ENCODE measurements at regions not wholly inside any gene's neighbourhood (a gene's known extent, or its start where the extent isn't known, plus 50 kb on each side); places are given as distances from the start of the nearest gene placed in this dataset.

- no peaks in the 10 kb centered on the region for H3K4me1 Mint-ChIP-seq
- H3K27me3 Mint-ChIP-seq, result peaks cover 6 to 16% of the 10 kb centered on the region in 2 donors
- H3K9me3 Mint-ChIP-seq, result peaks cover 0 to 7% (median 6%) of the 10 kb centered on the region in 3 donors
- ChIA-PET POLR2A (no interaction called here), CTCF (no interaction called here)
- no peak for DNase-seq
- Histone ChIP-seq H3K27me3 (replicated peaks in 1 of 2; ENCODE audit: control insufficient read depth in 2 of 2, extremely low read depth in 1 of 2, insufficient read depth in 2 of 2, low read length in 1 of 2) (no peaks in the 10 kb centered on the region), H3K36me3 (ENCODE audit: control insufficient read depth in 2 of 2, extremely low read depth in 1 of 2, insufficient read depth in 1 of 2, low read length in 1 of 2) (no peaks in the 10 kb centered on the region), H3K9me3 (peaks cover 2% of the 10 kb centered on the region), H3K4me1 (ENCODE audit: control insufficient read depth in 1 of 2, extremely low read depth in 1 of 2, insufficient read depth in 2 of 2, low read length in 2 of 2) (no peaks in the 10 kb centered on the region), H3K27ac (ENCODE audit: low read length) (no peak overlapping the region), H3K4me3 (ENCODE audit: control insufficient read depth in 1 of 2, extremely low read depth in 1 of 2, low read length in 1 of 2) (no peak overlapping the region)
- ATAC-seq (replicated peaks in 1 of 4), result no peak
- H3K4me3 Mint-ChIP-seq, result no peak overlapping the region
- WGBS (ENCODE audit: insufficient coverage), result 86% methylated on average over 1 of the region's 2 CpGs
- no peak overlapping the region for H3K27ac Mint-ChIP-seq
- no peaks in the 10 kb centered on the region for H3K36me3 Mint-ChIP-seq
Observed at GRCh38 chr7:25979605-25980004, 172.4 kb upstream of the NFE2L3 start.

GRCh38 chr7:25982684-25983083, 169.3 kb upstream of the NFE2L3 start:
- WGBS (ENCODE audit: insufficient coverage), result no CpG with 5 or more reads among the region's 2 CpGs
- POLR2A ChIA-PET, result no interaction called here
- DNase-seq (no peak), ATAC-seq (replicated peaks in 1 of 4) (no peak)
- no peak overlapping the region for H3K27ac ChIP-seq (ENCODE audit: low read length)
- no peaks in the 10 kb centered on the region for H3K36me3 Mint-ChIP-seq
- no peak overlapping the region for H3K27ac Mint-ChIP-seq
- peaks cover 0 to 7% (median 0%) of the 10 kb centered on the region in 3 donors for H3K9me3 Mint-ChIP-seq
- H3K27me3 ChIP-seq (replicated peaks in 1 of 2; ENCODE audit: control insufficient read depth in 2 of 2, extremely low read depth in 1 of 2, insufficient read depth in 2 of 2, low read length in 1 of 2), result peaks cover 0 to 3% of the 10 kb centered on the region in 2 experiments
- H3K4me3 ChIP-seq (ENCODE audit: control insufficient read depth in 1 of 2, extremely low read depth in 1 of 2, low read length in 1 of 2), result no peak overlapping the region
- H3K9me3 ChIP-seq, result no peaks in the 10 kb centered on the region
- H3K4me3 Mint-ChIP-seq, result no peak overlapping the region
- peaks cover 6 to 25% of the 10 kb centered on the region in 2 donors for H3K27me3 Mint-ChIP-seq
- CTCF ChIA-PET, result interaction anchor here in 1 of 2 donors (0.6 kb wide), 1 partner anchor 15 kb away, joined by 3 read pairs; no protein-coding TSS in a partner anchor
- no peaks in the 10 kb centered on the region for H3K36me3 ChIP-seq (ENCODE audit: control insufficient read depth in 2 of 2, extremely low read depth in 1 of 2, insufficient read depth in 1 of 2, low read length in 1 of 2)
- H3K4me1 Mint-ChIP-seq, result no peaks in the 10 kb centered on the region
- no peaks in the 10 kb centered on the region for H3K4me1 ChIP-seq (ENCODE audit: control insufficient read depth in 1 of 2, extremely low read depth in 1 of 2, insufficient read depth in 2 of 2, low read length in 2 of 2)

GRCh38 chr7:25985196-25985595, 166.8 kb upstream of the NFE2L3 start:
- H3K9me3 Mint-ChIP-seq, result peaks cover 0 to 7% (median 0%) of the 10 kb centered on the region in 3 donors
- Histone ChIP-seq H3K27me3 (replicated peaks in 1 of 2; ENCODE audit: control insufficient read depth in 2 of 2, extremely low read depth in 1 of 2, insufficient read depth in 2 of 2, low read length in 1 of 2) (peaks cover 0 to 3% of the 10 kb centered on the region in 2 experiments), H3K36me3 (ENCODE audit: control insufficient read depth in 2 of 2, extremely low read depth in 1 of 2, insufficient read depth in 1 of 2, low read length in 1 of 2) (no peaks in the 10 kb centered on the region), H3K4me3 (ENCODE audit: control insufficient read depth in 1 of 2, extremely low read depth in 1 of 2, low read length in 1 of 2) (no peak overlapping the region), H3K4me1 (ENCODE audit: control insufficient read depth in 1 of 2, extremely low read depth in 1 of 2, insufficient read depth in 2 of 2, low read length in 2 of 2) (no peaks in the 10 kb centered on the region), H3K27ac (ENCODE audit: low read length) (no peak overlapping the region), H3K9me3 (no peaks in the 10 kb centered on the region)
- no peak for ATAC-seq (replicated peaks in 1 of 4)
- no peak overlapping the region for H3K27ac Mint-ChIP-seq
- no peak overlapping the region for H3K4me3 Mint-ChIP-seq
- no peak for DNase-seq
- no peaks in the 10 kb centered on the region for H3K4me1 Mint-ChIP-seq
- POLR2A ChIA-PET, result no interaction called here
- WGBS (ENCODE audit: insufficient coverage), result 90% methylated on average over 4 of the region's 4 CpGs
- H3K27me3 Mint-ChIP-seq, result peaks cover 11 to 23% of the 10 kb centered on the region in 2 donors
- CTCF ChIA-PET, result no interaction called here
- no peaks in the 10 kb centered on the region for H3K36me3 Mint-ChIP-seq

GRCh38 chr7:25988640-25989039, 163.4 kb upstream of the NFE2L3 start:
- no peak overlapping the region for H3K4me3 ChIP-seq (ENCODE audit: control insufficient read depth in 1 of 2, extremely low read depth in 1 of 2, low read length in 1 of 2)
- POLR2A ChIA-PET, result interaction anchor here in 1 of 2 donors (0.6 kb wide), 1 partner anchor 421 kb away, joined by 3 read pairs; no protein-coding TSS in a partner anchor

GRCh38 chr7:25989140-25989705, 162.8 kb upstream of the NFE2L3 start:
- Mint-ChIP-seq H3K9me3 (no peaks in the 10 kb centered on the region), H3K4me3 (no peak overlapping the region), H3K27ac (no peak overlapping the region), H3K27me3 (peaks cover 11 to 22% of the 10 kb centered on the region in 2 donors), H3K36me3 (no peaks in the 10 kb centered on the region), H3K4me1 (peaks cover 0 to 1% (median 0%) of the 10 kb centered on the region in 3 donors)
- H3K4me3 ChIP-seq (ENCODE audit: control insufficient read depth in 1 of 2, extremely low read depth in 1 of 2, low read length in 1 of 2), result no peak overlapping the region
- DNase-seq (no peak), ATAC-seq (replicated peaks in 1 of 4) (no peak)
- no peak overlapping the region for H3K27ac ChIP-seq (ENCODE audit: low read length)
- ChIA-PET CTCF (interaction anchor here in 1 of 2 donors (0.7 kb wide), 1 partner anchor 1152 kb away, joined by 3 read pairs; no protein-coding TSS in a partner anchor), POLR2A (no interaction called here)
- 100% methylated on average over 1 of the region's 6 CpGs for WGBS (ENCODE audit: insufficient coverage)
- H3K36me3 ChIP-seq (ENCODE audit: control insufficient read depth in 2 of 2, extremely low read depth in 1 of 2, insufficient read depth in 1 of 2, low read length in 1 of 2), result no peaks in the 10 kb centered on the region
- no peaks in the 10 kb centered on the region for H3K4me1 ChIP-seq (ENCODE audit: control insufficient read depth in 1 of 2, extremely low read depth in 1 of 2, insufficient read depth in 2 of 2, low read length in 2 of 2)
- peaks cover 2 to 3% of the 10 kb centered on the region in 2 experiments for H3K27me3 ChIP-seq (replicated peaks in 1 of 2; ENCODE audit: control insufficient read depth in 2 of 2, extremely low read depth in 1 of 2, insufficient read depth in 2 of 2, low read length in 1 of 2)
- no peaks in the 10 kb centered on the region for H3K9me3 ChIP-seq

More at GRCh38 chr7:25988640-25989039, 163.4 kb upstream of the NFE2L3 start:
- H3K9me3 ChIP-seq, result no peaks in the 10 kb centered on the region
- Mint-ChIP-seq H3K27me3 (peaks cover 11 to 25% of the 10 kb centered on the region in 2 donors), H3K36me3 (no peaks in the 10 kb centered on the region), H3K4me3 (no peak overlapping the region), H3K4me1 (no peaks in the 10 kb centered on the region), H3K9me3 (no peaks in the 10 kb centered on the region), H3K27ac (no peak overlapping the region)
- DNase-seq (no peak), ATAC-seq (replicated peaks in 1 of 4) (no peak)
- no peaks in the 10 kb centered on the region for H3K36me3 ChIP-seq (ENCODE audit: control insufficient read depth in 2 of 2, extremely low read depth in 1 of 2, insufficient read depth in 1 of 2, low read length in 1 of 2)
- 100% methylated on average over 1 of the region's 1 CpG for WGBS (ENCODE audit: insufficient coverage)
- H3K27me3 ChIP-seq (replicated peaks in 1 of 2; ENCODE audit: control insufficient read depth in 2 of 2, extremely low read depth in 1 of 2, insufficient read depth in 2 of 2, low read length in 1 of 2), result peaks cover 2 to 3% of the 10 kb centered on the region in 2 experiments
- H3K27ac ChIP-seq (ENCODE audit: low read length), result no peak overlapping the region
- CTCF ChIA-PET, result no interaction called here
- no peaks in the 10 kb centered on the region for H3K4me1 ChIP-seq (ENCODE audit: control insufficient read depth in 1 of 2, extremely low read depth in 1 of 2, insufficient read depth in 2 of 2, low read length in 2 of 2)

- no peak overlapping the region for H3K27ac Mint-ChIP-seq
- Histone ChIP-seq H3K4me1 (ENCODE audit: control insufficient read depth in 1 of 2, extremely low read depth in 1 of 2, insufficient read depth in 2 of 2, low read length in 2 of 2) (peaks cover 0 to 6% of the 10 kb centered on the region in 2 experiments), H3K9me3 (no peaks in the 10 kb centered on the region), H3K4me3 (ENCODE audit: control insufficient read depth in 1 of 2, extremely low read depth in 1 of 2, low read length in 1 of 2) (no peak overlapping the region), H3K36me3 (ENCODE audit: control insufficient read depth in 2 of 2, extremely low read depth in 1 of 2, insufficient read depth in 1 of 2, low read length in 1 of 2) (no peaks in the 10 kb centered on the region), H3K27ac (ENCODE audit: low read length) (no peak overlapping the region), H3K27me3 (replicated peaks in 1 of 2; ENCODE audit: control insufficient read depth in 2 of 2, extremely low read depth in 1 of 2, insufficient read depth in 2 of 2, low read length in 1 of 2) (peaks cover 4 to 6% of the 10 kb centered on the region in 2 experiments)
- no peaks in the 10 kb centered on the region for H3K36me3 Mint-ChIP-seq
- ChIA-PET POLR2A (no interaction called here), CTCF (no interaction called here)
- no peak overlapping the region for H3K4me3 Mint-ChIP-seq
- DNase-seq, result peak in 1 of 35 experiments; percentile 27
- no peaks in the 10 kb centered on the region for H3K9me3 Mint-ChIP-seq
- WGBS (ENCODE audit: insufficient coverage), result no CpG with 5 or more reads among the region's 2 CpGs
- peaks cover 22 to 25% of the 10 kb centered on the region in 2 donors for H3K27me3 Mint-ChIP-seq
- peak in 2 of 4 experiments; percentile 29 to 48 for ATAC-seq (replicated peaks in 1 of 4)
- peaks cover 0 to 5% (median 0%) of the 10 kb centered on the region in 3 donors for H3K4me1 Mint-ChIP-seq
Observed at GRCh38 chr7:25994433-25994994, 157.5 kb upstream of the NFE2L3 start.
